Activated T-cell treated with anti-CD3 and anti-CD28 coated beads for 1 hour (primary cell): ENCODE measurements at regions not wholly inside any gene's neighbourhood (a gene's known extent, or its start where the extent isn't known, plus 50 kb on each side); places are given as distances from the start of the nearest gene placed in this dataset.

Experiments
- DNase-seq: peaks from one replicate; pipeline ENCODE4 v3.0.0-alpha.2; 2020; ENCODE audit warnings: low read depth

GRCh38 chr5:110112348-110112747 lies 422.6 kb downstream of the MAN2A1 start:
- DNase-seq: no peak

- DNase-seq: no peak
Measured at GRCh38 chr5:110115503-110115902, 425.8 kb downstream of the MAN2A1 start.

- no peak for DNase-seq
Measured at GRCh38 chr5:110116539-110116938, 426.8 kb downstream of the MAN2A1 start.

- DNase-seq: no peak
Measured at GRCh38 chr5:110134963-110135935, 445.5 kb downstream of the MAN2A1 start.

- no peak for DNase-seq
Measured at GRCh38 chr5:110150199-110150598, 460.5 kb downstream of the MAN2A1 start.

GRCh38 chr5:110159202-110159601 lies 469.5 kb downstream of the MAN2A1 start:
- no peak for DNase-seq

GRCh38 chr5:110161162-110161561 lies 471.4 kb downstream of the MAN2A1 start:
- no peak for DNase-seq

- DNase-seq: no peak
Measured at GRCh38 chr5:110165366-110165765, 475.6 kb downstream of the MAN2A1 start.

- no peak for DNase-seq
Measured at GRCh38 chr5:110167384-110167783, 477.7 kb downstream of the MAN2A1 start.

GRCh38 chr5:110169461-110169860 lies 479.7 kb downstream of the MAN2A1 start:
- no peak for DNase-seq

GRCh38 chr5:110177729-110178128 lies 488.0 kb downstream of the MAN2A1 start:
- DNase-seq: no peak

GRCh38 chr5:110179321-110179720 lies 489.6 kb downstream of the MAN2A1 start:
- no peak for DNase-seq

GRCh38 chr5:110194191-110194590 lies 504.5 kb downstream of the MAN2A1 start:
- DNase-seq: no peak

GRCh38 chr5:110195288-110195687 lies 505.6 kb downstream of the MAN2A1 start:
- DNase-seq: no peak

- DNase-seq: no peak
Measured at GRCh38 chr5:110201791-110202190, 512.1 kb downstream of the MAN2A1 start.

- no peak for DNase-seq
Measured at GRCh38 chr5:110203661-110204060, 513.9 kb downstream of the MAN2A1 start.

GRCh38 chr5:110209401-110209800 lies 517.1 kb downstream of the TMEM232 start:
- DNase-seq: no peak

- no peak for DNase-seq
Measured at GRCh38 chr5:110218981-110219380, 507.5 kb downstream of the TMEM232 start.

- no peak for DNase-seq
Measured at GRCh38 chr5:110219769-110220168, 506.7 kb downstream of the TMEM232 start.

GRCh38 chr5:110221036-110221435 lies 505.4 kb downstream of the TMEM232 start:
- DNase-seq: no peak

- no peak for DNase-seq
Measured at GRCh38 chr5:110224050-110224449, 502.4 kb downstream of the TMEM232 start.

GRCh38 chr5:110225949-110226348 lies 500.5 kb downstream of the TMEM232 start:
- no peak for DNase-seq

GRCh38 chr5:110239786-110240185 lies 486.7 kb downstream of the TMEM232 start:
- no peak for DNase-seq

- no peak for DNase-seq
Measured at GRCh38 chr5:110242950-110243349, 483.5 kb downstream of the TMEM232 start.
